ENCODE measurements at regions not wholly inside any gene's neighbourhood (a gene's known extent, or its start where the extent isn't known, plus 50 kb on each side); places are given as distances from the start of the nearest gene placed in this dataset.
A peak's percentile ranks its signal among the peaks of the same experiment; 100 is the strongest.
"Not testable (repeated sequence)": the region's sequence is repeated elsewhere in the genome, so short reads cannot be mapped to it uniquely, and the experiment has no call there.

- peak in 2 of 4 experiments; percentile 5 to 34 for DNase-seq
Observed at GRCh38 chrX:16067886-16068515, 55.4 kb upstream of the GRPR start.

GRCh38 chrX:16063921-16064320, 59.4 kb upstream of the GRPR start:
- no peak for DNase-seq

- peak in 3 of 4 experiments; percentile 8 to 42 (median 28) for DNase-seq
Observed at GRCh38 chrX:16063141-16063540, 60.2 kb upstream of the GRPR start.

GRCh38 chrX:16061296-16061695, 62.1 kb upstream of the GRPR start:
- DNase-seq: peak in 2 of 4 experiments; percentile 6 to 18

- no peak for DNase-seq
Observed at GRCh38 chrX:16060252-16060651, 63.1 kb upstream of the GRPR start.

- not testable (repeated sequence) for DNase-seq
Observed at GRCh38 chrX:16049126-16049525, 74.2 kb upstream of the GRPR start.

GRCh38 chrX:16042980-16043379, 80.4 kb upstream of the GRPR start:
- no peak for DNase-seq

GRCh38 chrX:16039834-16040233, 83.5 kb upstream of the GRPR start:
- DNase-seq: no peak

- no peak for DNase-seq
Observed at GRCh38 chrX:16039363-16039762, 84.0 kb upstream of the GRPR start.

GRCh38 chrX:16033331-16033730, 90.0 kb upstream of the GRPR start:
- DNase-seq: peak in 3 of 4 experiments; percentile 16 to 38 (median 28)

GRCh38 chrX:16028576-16028975, 94.8 kb upstream of the GRPR start:
- peak in 3 of 4 experiments; percentile 5 to 42 (median 37) for DNase-seq

- DNase-seq: peak in 2 of 4 experiments; percentile 14 to 23
Observed at GRCh38 chrX:16023790-16024734, 99.3 kb upstream of the GRPR start.

GRCh38 chrX:16022580-16023200, 100.7 kb upstream of the GRPR start:
- peak in 2 of 4 experiments; percentile 46 to 49 for DNase-seq

GRCh38 chrX:16018291-16018690, 105.1 kb upstream of the GRPR start:
- no peak for DNase-seq

- DNase-seq: peak; percentile 38 to 65 (median 50)
Observed at GRCh38 chrX:16014171-16014570, 109.2 kb upstream of the GRPR start.

GRCh38 chrX:16012250-16012649, 111.1 kb upstream of the GRPR start:
- DNase-seq: no peak

GRCh38 chrX:16005917-16006316, 117.4 kb upstream of the GRPR start:
- no peak for DNase-seq

- no peak for DNase-seq
Observed at GRCh38 chrX:16002185-16002584, 121.2 kb upstream of the GRPR start.

- peak in 3 of 4 experiments; percentile 3 to 31 (median 22) for DNase-seq
Observed at GRCh38 chrX:15998350-15998749, 125.0 kb upstream of the GRPR start.

GRCh38 chrX:15989716-15990115, 133.6 kb upstream of the GRPR start:
- DNase-seq: peak in 3 of 4 experiments; percentile 2 to 43 (median 22)

GRCh38 chrX:15988661-15989603, 134.3 kb upstream of the AP1S2 start:
- peak; percentile 45 to 80 (median 62) for DNase-seq

GRCh38 chrX:15985937-15986336, 131.3 kb upstream of the AP1S2 start:
- DNase-seq: peak; percentile 30 to 72 (median 54)

Measured in suppressor macrophage (primary cell).